Pancreas (tissue), 10 donors: ENCODE measurements at regions not wholly inside any gene's neighbourhood (a gene's known extent, or its start where the extent isn't known, plus 50 kb on each side); places are given as distances from the start of the nearest gene placed in this dataset.
A peak's percentile ranks its signal among the peaks of the same experiment; 100 is the strongest.

ENCODE experiments used
- ATAC-seq, 4 donors: fragments of 200-7000 bp; cut with Tn5 transposase; one replicate each; pipeline versions ENCODE4 v1.8.0 to v1.9.1; 2020; ENCODE audit warnings: mild to moderate bottlenecking in 4 of 4, moderate library complexity in 4 of 4
- DNase-seq, 6 donors: peaks; one replicate each; pipeline ENCODE4 v3.0.0-alpha.2; 2020
- FAIRE-seq: peaks from 2 replicates; lab custom pipeline; 2012; peaks lifted over from hg19 to GRCh38; lab: Jason Lieb, UNC
- H3K27ac ChIP-seq, 4 donors: fragments of 200-600 bp; sonication (generic); 1 replicate in 3 of 4; 2 replicates in 1 of 4; pipeline versions ENCODE4 v1.5.0 to v1.8.0; 2020
- H3K27me3 ChIP-seq, 4 donors: fragments of 200-600 bp; one replicate each; pipeline ENCODE4 v1.8.0; 2021
- H3K36me3 ChIP-seq, 3 donors: fragments of 200-600 bp; sonication (generic) in 1 of 3; one replicate each; pipeline versions ENCODE4 v1.5.0 to v1.8.0; 2020 to 2021
- H3K4me1 ChIP-seq, 3 donors: fragments of 200-600 bp; one replicate each; pipeline ENCODE4 v1.8.0; 2021
- H3K4me3 ChIP-seq, 4 donors: fragments of 200-600 bp; sonication (generic) in 2 of 4; one replicate each; pipeline versions ENCODE4 v1.5.0 to v1.8.0; 2020 to 2021
- H3K9me3 ChIP-seq, 4 donors: fragments of 200-600 bp; one replicate each; pipeline ENCODE4 v1.8.0; 2021
- CTCF ChIP-seq, 4 donors: fragments of 200-600 bp; sonication (generic) in 3 of 4; IDR thresholded peaks; one replicate each; pipeline versions ENCODE4 v1.5.0 to v1.8.0; 2021; ENCODE audit warnings: antibody characterized with exemption in 4 of 4
- WGBS, 2 donors: extraction: QIAGEN DNeasy Blood & Tissue Kit; methylation state at CpG; one replicate each; pipeline ENCODE4 v1.1.7; 2013; 5-methylcytosine and 5-hydroxymethylcytosine counted together
- intact Hi-C, 3 donors: fragments of 100-400 bp; cut with DNase I; formaldehyde crosslinking; loops; one replicate each; pipeline versions ENCODE4 v1.11.1 to v1.14.2; 2022
- donor health status: healthy with polysubstance abuse.
- donor health status: DM: no; HTN: no; CAD: no; lungs with moderate emphysema.
- donor health status: DM: no; HTN: no; CAD: no.
- donor health status: control.
- donor health status: control.
- donor health status: Bipolar disorder and iron deficiency.
- donor health status: DM: yes; HTN: yes; CAD: no.
- donor health status: DM: no; HTN: no; CAD: no.
- donor health status: DM: no; HTN: no; CAD: no.
- donor health status: DM: yes; HTN: yes; CAD: no.

- FAIRE-seq (no peak), ATAC-seq (peak; percentile 84 to 93 (median 89)), DNase-seq (peak; percentile 62 to 82 (median 77))
- H3K9me3 ChIP-seq = no peaks in the 10 kb centered on the region
- no peak overlapping the region for H3K4me3 ChIP-seq
- H3K36me3 ChIP-seq = no peaks in the 10 kb centered on the region
- H3K4me1 ChIP-seq = peaks cover 0 to 7% (median 4%) of the 10 kb centered on the region in 3 donors
- WGBS, 2 donors = 15 to 17% methylated on average over 4 of the region's 4 CpGs
- peak overlapping the region in 1 of 4 donors; percentile 58 for H3K27ac ChIP-seq
- no peaks in the 10 kb centered on the region for H3K27me3 ChIP-seq
- intact Hi-C loops = no loop called here
- TF ChIP-seq CTCF (IDR thresholded peaks at IDR 0.05) = no peak
Observed at GRCh38 chr2:16739778-16740581, 74.3 kb upstream of the CYRIA start.

DNA sequence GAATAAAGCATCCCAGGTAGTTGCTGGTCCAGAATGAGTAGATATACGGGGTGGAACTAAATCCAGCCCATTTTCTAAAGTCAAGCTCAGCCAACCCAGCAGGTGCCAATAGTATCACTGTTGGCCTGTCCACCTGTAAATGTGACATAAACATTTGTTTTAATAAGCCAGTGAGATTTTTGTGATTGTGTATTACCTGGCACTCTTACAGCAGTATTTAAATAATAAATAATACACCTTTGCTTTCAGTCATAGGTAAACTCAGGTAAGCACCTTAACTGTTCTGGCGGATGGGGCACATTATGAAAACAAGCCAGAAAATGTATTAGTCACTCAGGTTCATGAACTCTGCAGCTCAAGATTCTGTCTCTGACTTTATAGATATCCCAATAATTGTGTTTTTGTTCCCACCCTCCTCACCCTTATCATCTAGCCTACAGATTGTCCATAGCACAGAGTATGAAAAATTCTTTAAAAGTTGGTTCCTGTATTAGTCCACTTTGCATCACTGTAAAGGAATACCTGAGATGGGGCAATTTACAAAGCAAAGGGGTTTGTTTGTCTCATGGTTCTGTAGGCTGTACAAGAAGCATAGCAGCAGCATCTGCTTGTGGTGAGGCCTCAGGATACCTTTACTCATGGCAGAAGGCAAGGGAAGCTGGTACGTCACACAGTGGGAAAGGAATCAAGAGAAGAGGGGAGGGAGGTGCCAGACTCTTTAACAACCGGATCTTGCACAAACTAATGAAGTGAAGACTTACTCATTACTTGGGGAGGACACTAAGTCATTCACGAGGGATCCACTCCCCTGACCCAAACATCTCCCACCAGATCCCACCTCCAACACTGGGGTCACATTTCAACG is 73.0 kb upstream of the CYRIA start:
- DNase-seq = no peak
- H3K27ac ChIP-seq = peak overlapping the region in 2 of 4 donors; percentile 12 to 58
- 61 to 68% methylated on average over 6 of the region's 6 CpGs for WGBS, 2 donors
- no peak overlapping the region for H3K4me3 ChIP-seq
- peaks cover 0 to 5% (median 0%) of the 10 kb centered on the region in 4 donors for H3K27me3 ChIP-seq
- TF ChIP-seq CTCF (IDR thresholded peaks at IDR 0.05) = no peak
- ATAC-seq = no peak
- H3K36me3 ChIP-seq = no peaks in the 10 kb centered on the region
- intact Hi-C loops = no loop called here
- H3K9me3 ChIP-seq = no peaks in the 10 kb centered on the region
- peaks cover 0 to 7% (median 4%) of the 10 kb centered on the region in 3 donors for H3K4me1 ChIP-seq
- FAIRE-seq = no peak

DNA sequence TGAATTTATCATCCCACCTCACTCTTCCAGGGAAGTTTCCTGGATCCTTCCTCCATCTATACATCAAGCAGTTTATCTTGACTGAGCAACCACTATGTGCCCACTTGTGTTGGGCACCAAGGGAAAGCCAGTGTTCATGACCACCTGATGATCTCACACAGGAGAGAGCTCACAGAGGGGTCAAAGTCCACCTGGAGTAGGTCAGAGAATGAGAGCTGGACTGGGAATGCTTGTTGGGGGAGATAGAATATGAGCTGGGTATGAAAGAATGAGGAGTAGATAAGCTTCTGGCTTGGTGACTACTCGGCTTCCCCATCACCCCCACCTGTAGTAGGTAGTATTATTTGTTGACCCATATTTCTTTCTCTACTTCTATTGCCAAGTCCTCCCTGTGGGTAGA is 72.2 kb upstream of the CYRIA start:
- WGBS, 2 donors = 24 to 30% methylated on average over 1 of the region's 1 CpG
- Histone ChIP-seq H3K27ac (no peak overlapping the region), H3K9me3 (no peaks in the 10 kb centered on the region), H3K4me1 (peaks cover 0 to 7% (median 4%) of the 10 kb centered on the region in 3 donors), H3K4me3 (no peak overlapping the region), H3K36me3 (no peaks in the 10 kb centered on the region), H3K27me3 (peaks cover 0 to 6% (median 0%) of the 10 kb centered on the region in 4 donors)
- ATAC-seq = peak in 1 of 4 donors; percentile 21
- intact Hi-C loops = no loop called here
- no peak for TF ChIP-seq CTCF (IDR thresholded peaks at IDR 0.05)
- DNase-seq = no peak
- no peak for FAIRE-seq

DNA sequence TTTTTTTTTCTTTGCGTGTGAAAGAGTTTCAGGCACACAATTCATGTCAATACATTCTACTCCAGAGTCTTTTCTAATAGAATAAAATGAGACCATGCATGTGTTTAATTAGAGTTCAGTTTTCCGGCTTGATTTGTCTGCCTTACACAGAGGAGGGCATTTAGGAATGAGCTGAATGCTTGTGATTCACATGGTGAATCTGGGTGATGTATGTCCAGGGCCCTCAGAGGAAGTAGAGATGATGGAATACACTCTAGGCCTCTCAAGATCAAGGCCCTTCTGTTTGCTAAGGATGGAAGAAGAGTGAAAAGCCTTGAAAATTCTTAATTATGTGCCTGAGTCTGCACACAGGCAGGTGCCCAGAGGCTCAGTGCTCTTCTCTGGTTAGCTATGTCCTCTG is 71.0 kb upstream of the CYRIA start:
- Histone ChIP-seq H3K4me1 (peaks cover 0 to 7% (median 4%) of the 10 kb centered on the region in 3 donors), H3K27ac (no peak overlapping the region), H3K27me3 (peaks cover 0 to 6% (median 0%) of the 10 kb centered on the region in 4 donors), H3K9me3 (no peaks in the 10 kb centered on the region), H3K36me3 (no peaks in the 10 kb centered on the region), H3K4me3 (no peak overlapping the region)
- ATAC-seq (no peak), DNase-seq (no peak), FAIRE-seq (no peak)
- WGBS, 2 donors = 73 to 74% methylated on average over 2 of the region's 2 CpGs
- intact Hi-C loops = no loop called here
- TF ChIP-seq CTCF (IDR thresholded peaks at IDR 0.05) = no peak
